ENCODE measurements at regions not wholly inside any gene's neighbourhood (a gene's known extent, or its start where the extent isn't known, plus 50 kb on each side); places are given as distances from the start of the nearest gene placed in this dataset.

DNA sequence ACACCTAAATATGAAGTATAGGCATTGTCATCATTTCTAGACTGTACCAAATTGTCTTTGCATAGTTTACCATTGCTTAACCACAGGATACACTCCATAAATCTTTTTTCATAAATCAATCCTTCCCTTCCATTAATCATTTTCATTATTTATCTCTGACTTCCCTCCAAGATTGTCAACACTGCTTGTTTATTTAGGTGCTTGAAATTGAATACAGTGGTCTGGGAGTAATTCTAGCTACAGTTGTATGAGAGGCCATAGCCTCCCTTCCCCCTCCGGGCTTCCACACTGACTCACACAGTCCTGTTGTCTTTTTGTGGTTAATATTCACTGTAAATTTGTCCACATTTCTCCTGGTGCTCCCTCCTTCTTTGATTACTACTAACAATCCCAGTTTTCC, 114.2 kb upstream of the ARID2 start:
- no peak overlapping the region for H3K4me3 ChIP-seq (replicated peaks in 1 of 3; ENCODE audit: insufficient read depth in 1 of 3, low read depth in 1 of 3, low read length in 3 of 3)
- FAIRE-seq (peak; percentile 35), DNase-seq (ENCODE audit: low read depth, low spot score) (peak; percentile 80)
- H3K79me2 ChIP-seq (ENCODE audit: control insufficient read depth, insufficient read depth, low read length), result no peaks in the 10 kb centered on the region
- H3K27ac ChIP-seq (ENCODE audit: insufficient read depth, low read depth, low read length), result no peak overlapping the region
- H3K9me3 ChIP-seq (replicated peaks; ENCODE audit: control insufficient read depth, insufficient read depth, low read length), result no peaks in the 10 kb centered on the region
- H3K4me1 ChIP-seq (ENCODE audit: control insufficient read depth, extremely low read depth, insufficient read depth, low read length), result peaks cover 31% of the 10 kb centered on the region
- intact Hi-C loops (cut with micrococcal nuclease), result loop anchor here (1.0 to 10.0 kb wide), 2 partner anchors 22 to 350 kb away; no protein-coding TSS in a partner anchor
- dilution Hi-C loops (cut with MboI; ENCODE audit: extremely low pct_ligation_motif_present, low sequenced_read_pairs), result no loop called here
- H3K4me2 ChIP-seq (ENCODE audit: insufficient read depth, low read length), result peak overlapping the region; percentile 43
- no peaks in the 10 kb centered on the region for H3K36me3 ChIP-seq (ENCODE audit: control insufficient read depth in 2 of 2, extremely low read depth in 1 of 2, insufficient read depth in 2 of 2, low read length in 2 of 2)
- no peaks in the 10 kb centered on the region for H4K20me1 ChIP-seq (replicated peaks; ENCODE audit: control insufficient read depth, extremely low read depth, insufficient read depth, low read length)
- TF ChIP-seq FOS (IDR thresholded peaks at IDR 0.05; ENCODE audit: borderline replicate concordance, insufficient read depth, low read length) (peak; percentile 81), POLR2AphosphoS5 (IDR thresholded peaks at IDR 0.05; ENCODE audit: insufficient read depth, low read depth, low read length) (peak; percentile 51), POLR2A (IDR thresholded peaks at IDR 0.05; ENCODE audit: low read depth, low read length) (peak; percentile 22), GATA2 (IDR thresholded peaks at IDR 0.05; ENCODE audit: insufficient read depth, insufficient read length, low read depth, low read length) (peak; percentile 24), JUN (IDR thresholded peaks at IDR 0.05; ENCODE audit: borderline replicate concordance, insufficient read depth, insufficient read length, low read depth) (peak; percentile 44), MYC (IDR thresholded peaks at IDR 0.05; ENCODE audit: low read depth, low read length) (no peak), EZH2 (IDR thresholded peaks at IDR 0.05; ENCODE audit: borderline replicate concordance, low read depth, low read length, severe bottlenecking) (no peak)
- TF ChIP-seq, protein P1, sequence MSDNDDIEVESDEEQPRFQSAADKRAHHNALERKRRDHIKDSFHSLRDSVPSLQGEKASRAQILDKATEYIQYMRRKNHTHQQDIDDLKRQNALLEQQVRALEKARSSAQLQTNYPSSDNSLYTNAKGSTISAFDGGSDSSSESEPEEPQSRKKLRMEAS (IDR thresholded peaks at IDR 0.05; ENCODE audit: insufficient read depth, insufficient read length), result no peak
- TF ChIP-seq, protein P2, sequence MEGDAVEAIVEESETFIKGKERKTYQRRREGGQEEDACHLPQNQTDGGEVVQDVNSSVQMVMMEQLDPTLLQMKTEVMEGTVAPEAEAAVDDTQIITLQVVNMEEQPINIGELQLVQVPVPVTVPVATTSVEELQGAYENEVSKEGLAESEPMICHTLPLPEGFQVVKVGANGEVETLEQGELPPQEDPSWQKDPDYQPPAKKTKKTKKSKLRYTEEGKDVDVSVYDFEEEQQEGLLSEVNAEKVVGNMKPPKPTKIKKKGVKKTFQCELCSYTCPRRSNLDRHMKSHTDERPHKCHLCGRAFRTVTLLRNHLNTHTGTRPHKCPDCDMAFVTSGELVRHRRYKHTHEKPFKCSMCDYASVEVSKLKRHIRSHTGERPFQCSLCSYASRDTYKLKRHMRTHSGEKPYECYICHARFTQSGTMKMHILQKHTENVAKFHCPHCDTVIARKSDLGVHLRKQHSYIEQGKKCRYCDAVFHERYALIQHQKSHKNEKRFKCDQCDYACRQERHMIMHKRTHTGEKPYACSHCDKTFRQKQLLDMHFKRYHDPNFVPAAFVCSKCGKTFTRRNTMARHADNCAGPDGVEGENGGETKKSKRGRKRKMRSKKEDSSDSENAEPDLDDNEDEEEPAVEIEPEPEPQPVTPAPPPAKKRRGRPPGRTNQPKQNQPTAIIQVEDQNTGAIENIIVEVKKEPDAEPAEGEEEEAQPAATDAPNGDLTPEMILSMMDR (IDR thresholded peaks at IDR 0.05; ENCODE audit: extremely low read depth in 1 of 2, insufficient read depth in 1 of 2, low read depth in 1 of 2, low read length in 2 of 2), result no peak
- peaks cover 0 to 2% of the 10 kb centered on the region in 2 experiments for H3K27me3 ChIP-seq (ENCODE audit: control insufficient read depth in 2 of 2, insufficient read depth in 2 of 2, low read length in 2 of 2)
- no peak overlapping the region for H3K9ac ChIP-seq (replicated peaks; ENCODE audit: extremely low read depth, insufficient read depth, low read length)
- CTCF ChIA-PET, result interaction anchor here (1.5 to 1.8 kb wide), 3 partner anchors 13 to 110 kb away, joined by 3 to 6 read pairs (median 5); no protein-coding TSS in a partner anchor
- BruUV-seq (replicated peaks), result no TSS peak
- no peaks in the 10 kb centered on the region for H3K9me1 ChIP-seq (replicated peaks; ENCODE audit: control insufficient read depth, extremely low read depth, insufficient read depth, low read length)
- POLR2A ChIA-PET, result no interaction called here
- H2AFZ ChIP-seq (ENCODE audit: low read depth, low read length), result no peak overlapping the region

Data from endothelial cell of umbilical vein (primary cell).